ENCODE measurements at regions not wholly inside any gene's neighbourhood (a gene's known extent, or its start where the extent isn't known, plus 50 kb on each side); places are given as distances from the start of the nearest gene placed in this dataset.

- TF ChIP-seq HNF4A (conservative IDR thresholded peaks at IDR 0.05) (no peak), GABPA (IDR thresholded peaks at IDR 0.05 in 1 of 2, conservative IDR thresholded peaks at IDR 0.05 in 1 of 2) (no peak), JUND (IDR thresholded peaks at IDR 0.05) (no peak)
Observed at GRCh38 chr5:85843535-85843934, 774.2 kb upstream of the COX7C start (continued).

GRCh38 chr5:85849411-85849810, 768.3 kb upstream of the COX7C start:
- Histone ChIP-seq H3K4me3 (ENCODE audit: low read depth in 1 of 3, low read length in 3 of 3) (no peak overlapping the region), H3K27me3 (ENCODE audit: control insufficient read depth in 4 of 4, insufficient read depth in 4 of 4, low read length in 3 of 4) (no peaks in the 10 kb centered on the region), H3K9me3 (ENCODE audit: control insufficient read depth in 4 of 4, low read length in 3 of 4) (no peaks in the 10 kb centered on the region), H3K36me3 (ENCODE audit: control insufficient read depth in 4 of 4, insufficient read depth in 3 of 4, low read depth in 1 of 4, low read length in 3 of 4) (no peaks in the 10 kb centered on the region), H3K9ac (ENCODE audit: low read depth in 1 of 2, low read length in 2 of 2) (no peak overlapping the region), H3K27ac (ENCODE audit: low read depth in 1 of 2, low read length in 2 of 2) (no peak overlapping the region), H3K4me1 (ENCODE audit: control insufficient read depth in 4 of 4, insufficient read depth in 4 of 4, low read length in 3 of 4) (no peaks in the 10 kb centered on the region)
- WGBS, result 52% methylated on average over 4 of the region's 4 CpGs
- TF ChIP-seq HNF4A (conservative IDR thresholded peaks at IDR 0.05), result peak; percentile 26 to 38
- no peak for TF ChIP-seq ZBTB33 (IDR thresholded peaks at IDR 0.05)
- TF ChIP-seq GABPA (IDR thresholded peaks at IDR 0.05 in 1 of 2, conservative IDR thresholded peaks at IDR 0.05 in 1 of 2), result no peak
- TF ChIP-seq FOXA1 (IDR thresholded peaks at IDR 0.05), result no peak
- no peak for TF ChIP-seq JUND (IDR thresholded peaks at IDR 0.05)
- DNase-seq (ENCODE audit: low spot score), result no peak

GRCh38 chr5:85865296-85865695, 752.4 kb upstream of the COX7C start:
- Histone ChIP-seq H3K4me3 (ENCODE audit: low read depth in 1 of 3, low read length in 3 of 3) (no peak overlapping the region), H3K4me1 (ENCODE audit: control insufficient read depth in 4 of 4, insufficient read depth in 4 of 4, low read length in 3 of 4) (no peaks in the 10 kb centered on the region), H3K27ac (ENCODE audit: low read depth in 1 of 2, low read length in 2 of 2) (no peak overlapping the region), H3K9me3 (ENCODE audit: control insufficient read depth in 4 of 4, low read length in 3 of 4) (no peaks in the 10 kb centered on the region), H3K9ac (ENCODE audit: low read depth in 1 of 2, low read length in 2 of 2) (no peak overlapping the region), H3K36me3 (ENCODE audit: control insufficient read depth in 4 of 4, insufficient read depth in 3 of 4, low read depth in 1 of 4, low read length in 3 of 4) (no peaks in the 10 kb centered on the region), H3K27me3 (ENCODE audit: control insufficient read depth in 4 of 4, insufficient read depth in 4 of 4, low read length in 3 of 4) (no peaks in the 10 kb centered on the region)
- TF ChIP-seq TAF1 (conservative IDR thresholded peaks at IDR 0.05) (no peak), JUND (IDR thresholded peaks at IDR 0.05) (no peak), REST (IDR thresholded peaks at IDR 0.05) (no peak), YY1 (IDR thresholded peaks at IDR 0.05) (no peak), RAD21 (IDR thresholded peaks at IDR 0.05) (no peak), EGR1 (IDR thresholded peaks at IDR 0.05; ENCODE audit: low read depth in 2 of 2) (no peak), SP1 (IDR thresholded peaks at IDR 0.05) (no peak), CTCF (IDR thresholded peaks at IDR 0.05; ENCODE audit: low read depth, low read length, missing input control) (no peak), ATF3 (IDR thresholded peaks at IDR 0.05) (no peak), GABPA (IDR thresholded peaks at IDR 0.05 in 1 of 2, conservative IDR thresholded peaks at IDR 0.05 in 1 of 2) (no peak), FOXA2 (IDR thresholded peaks at IDR 0.05) (no peak), NR2F2 (IDR thresholded peaks at IDR 0.05) (no peak), ZBTB33 (IDR thresholded peaks at IDR 0.05) (no peak), MAX (IDR thresholded peaks at IDR 0.05) (no peak), RXRA (IDR thresholded peaks at IDR 0.05) (no peak), FOXA1 (IDR thresholded peaks at IDR 0.05) (no peak), HNF4A (conservative IDR thresholded peaks at IDR 0.05) (no peak)
- DNase-seq (ENCODE audit: low spot score), result no peak
- 89% methylated on average over 3 of the region's 3 CpGs for WGBS

All from liver (tissue), 8 donors.